GM10248 (cell line): ENCODE measurements at regions not wholly inside any gene's neighbourhood (a gene's known extent, or its start where the extent isn't known, plus 50 kb on each side); places are given as distances from the start of the nearest gene placed in this dataset.
"Not testable (repeated sequence)": the region's sequence is repeated elsewhere in the genome, so short reads cannot be mapped to it uniquely, and the experiment has no call there.

ENCODE experiments used
- CTCF ChIA-PET: fragments of 300-600 bp; sonication (Branson Sonifier 250); formaldehyde crosslinking; extraction: SDS; loops from one replicate; lab custom pipeline; 2021; ENCODE audit warnings: antibody characterized with exemption; lab: Yijun Ruan, JAX
- POLR2A ChIA-PET: fragments of 350-650 bp; sonication (Branson Sonifier 250); formaldehyde crosslinking; extraction: SDS; loops from one replicate; lab custom pipeline; 2020; ENCODE audit warnings: antibody characterized with exemption; lab: Yijun Ruan, JAX
- DNase-seq: peaks from one replicate; pipeline ENCODE4 v3.0.0; 2012; ENCODE audit errors: extremely low spot score
- TF ChIP-seq, protein P1 (sequence below): IDR thresholded peaks from 2 replicates; pipeline ENCODE4 v1.5.1; 2012; ENCODE audit warnings: mild to moderate bottlenecking, low read depth; ENCODE audit errors: extremely low read depth, missing control alignments, control extremely low read depth

DNA sequence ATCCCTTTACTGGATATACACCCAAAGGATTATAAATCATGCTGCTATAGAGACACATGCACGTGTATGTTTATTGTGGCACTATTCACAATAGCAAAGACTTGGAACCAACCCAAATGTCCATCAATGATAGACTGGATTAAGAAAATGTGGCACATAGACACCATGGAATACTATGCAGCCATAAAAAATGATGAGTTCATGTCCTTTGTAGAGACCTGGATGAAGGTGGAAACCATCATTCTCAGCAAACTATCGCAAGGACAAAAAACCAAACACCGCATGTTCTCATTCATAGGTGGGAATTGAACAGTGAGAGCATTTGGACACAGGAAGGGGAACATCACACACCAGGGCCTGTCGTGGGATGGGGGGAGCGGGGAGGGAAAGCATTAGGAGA is 52.4 kb upstream of the FAM135A start:
- CTCF ChIA-PET, result interaction anchor here (2.1 kb wide), 1 partner anchor 8 kb away, joined by 8 read pairs; no protein-coding TSS in a partner anchor
- DNase-seq, POLR2A ChIA-PET: not testable (repeated sequence)

DNA sequence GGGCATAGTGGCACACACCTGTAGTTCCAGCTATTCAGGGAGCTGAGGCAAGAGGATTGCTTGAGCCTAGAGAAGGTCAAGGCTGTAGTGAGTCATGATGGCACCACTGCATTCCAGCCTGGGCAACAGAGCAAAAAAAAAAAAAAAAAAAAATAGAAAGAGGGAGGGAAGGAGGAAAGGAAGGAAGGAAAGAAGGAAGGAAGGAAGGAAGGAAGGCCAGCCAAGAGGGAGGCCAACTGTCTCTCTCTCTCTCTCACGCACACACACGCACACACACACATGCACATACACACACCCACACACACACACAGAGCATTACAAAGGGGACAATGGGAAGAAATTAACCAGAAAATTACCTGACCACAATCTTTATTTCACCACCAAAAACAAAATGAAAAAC is 50.6 kb upstream of the COL9A1 start:
- POLR2A ChIA-PET, result no interaction called here
- DNase-seq, result no peak
- TF ChIP-seq, protein P1, sequence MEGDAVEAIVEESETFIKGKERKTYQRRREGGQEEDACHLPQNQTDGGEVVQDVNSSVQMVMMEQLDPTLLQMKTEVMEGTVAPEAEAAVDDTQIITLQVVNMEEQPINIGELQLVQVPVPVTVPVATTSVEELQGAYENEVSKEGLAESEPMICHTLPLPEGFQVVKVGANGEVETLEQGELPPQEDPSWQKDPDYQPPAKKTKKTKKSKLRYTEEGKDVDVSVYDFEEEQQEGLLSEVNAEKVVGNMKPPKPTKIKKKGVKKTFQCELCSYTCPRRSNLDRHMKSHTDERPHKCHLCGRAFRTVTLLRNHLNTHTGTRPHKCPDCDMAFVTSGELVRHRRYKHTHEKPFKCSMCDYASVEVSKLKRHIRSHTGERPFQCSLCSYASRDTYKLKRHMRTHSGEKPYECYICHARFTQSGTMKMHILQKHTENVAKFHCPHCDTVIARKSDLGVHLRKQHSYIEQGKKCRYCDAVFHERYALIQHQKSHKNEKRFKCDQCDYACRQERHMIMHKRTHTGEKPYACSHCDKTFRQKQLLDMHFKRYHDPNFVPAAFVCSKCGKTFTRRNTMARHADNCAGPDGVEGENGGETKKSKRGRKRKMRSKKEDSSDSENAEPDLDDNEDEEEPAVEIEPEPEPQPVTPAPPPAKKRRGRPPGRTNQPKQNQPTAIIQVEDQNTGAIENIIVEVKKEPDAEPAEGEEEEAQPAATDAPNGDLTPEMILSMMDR, result no peak
- CTCF ChIA-PET, result interaction anchor here (0.9 to 2.0 kb wide), 2 partner anchors 8 to 16 kb away, joined by 3 to 10 read pairs; no protein-coding TSS in a partner anchor
